ENCODE measurements at regions not wholly inside any gene's neighbourhood (a gene's known extent, or its start where the extent isn't known, plus 50 kb on each side); places are given as distances from the start of the nearest gene placed in this dataset.

GRCh38 chr4:152107736-152108500, 347.1 kb upstream of the GATB start:
- H3K9me3 ChIP-seq (ENCODE audit: control insufficient read depth, insufficient read depth, low read depth, low read length): no peaks in the 10 kb centered on the region
- no peaks in the 10 kb centered on the region for H3K4me1 ChIP-seq (ENCODE audit: control insufficient read depth, insufficient read depth, low read length)
- ChIA-PET POLR2A (no interaction called here), CTCF (no interaction called here)
- no peaks in the 10 kb centered on the region for H3K36me3 ChIP-seq (ENCODE audit: control insufficient read depth in 2 of 2, insufficient read depth in 1 of 2, low read length in 2 of 2)
- no peak overlapping the region for H3K4me3 ChIP-seq (ENCODE audit: low read depth, low read length)
- H3K27ac ChIP-seq (ENCODE audit: extremely low read depth, low read depth, low read length): no peak overlapping the region
- no peak for TF ChIP-seq ZNF830 (tag by site-specific recombination; IDR thresholded peaks at IDR 0.05; ENCODE audit: low read depth)
- TF ChIP-seq ZNF398 (tag by site-specific recombination; IDR thresholded peaks at IDR 0.05): no peak
- TF ChIP-seq ZNF121 (tag by site-specific recombination; IDR thresholded peaks at IDR 0.05): no peak
- no peak for TF ChIP-seq SCRT1 (tag by site-specific recombination; IDR thresholded peaks at IDR 0.05; ENCODE audit: borderline replicate concordance)
- TF ChIP-seq ZFP69B (tag by site-specific recombination; IDR thresholded peaks at IDR 0.05): no peak
- no peak for TF ChIP-seq ZSCAN30 (tag by site-specific recombination; IDR thresholded peaks at IDR 0.05)
- TF ChIP-seq YY2 (tag by site-specific recombination; IDR thresholded peaks at IDR 0.05): no peak
- TF ChIP-seq KLF10 (tag by site-specific recombination; IDR thresholded peaks at IDR 0.05): no peak
- no peak for TF ChIP-seq ZNF660 (tag by site-specific recombination; IDR thresholded peaks at IDR 0.05)
- TF ChIP-seq ZNF677 (tag by site-specific recombination; IDR thresholded peaks at IDR 0.05): no peak
- TF ChIP-seq ZNF311 (tag by site-specific recombination; IDR thresholded peaks at IDR 0.05; ENCODE audit: borderline replicate concordance): no peak
- TF ChIP-seq ZBTB1 (tag by site-specific recombination; IDR thresholded peaks at IDR 0.05): no peak
- no peak for TF ChIP-seq ZNF785 (tag by site-specific recombination; IDR thresholded peaks at IDR 0.05)
- no peak for TF ChIP-seq ZNF837 (tag by site-specific recombination; IDR thresholded peaks at IDR 0.05)

GRCh38 chr4:152106781-152107321, 346.0 kb upstream of the GATB start:
- CTCF ChIA-PET: interaction anchor here (1.7 kb wide), 1 partner anchor 222 kb away, joined by 4 read pairs; no protein-coding TSS in a partner anchor
- POLR2A ChIA-PET: no interaction called here
- Histone ChIP-seq H3K4me1 (ENCODE audit: control insufficient read depth, insufficient read depth, low read length) (no peaks in the 10 kb centered on the region), H3K36me3 (ENCODE audit: control insufficient read depth in 2 of 2, insufficient read depth in 1 of 2, low read length in 2 of 2) (no peaks in the 10 kb centered on the region), H3K27ac (ENCODE audit: extremely low read depth, low read depth, low read length) (no peak overlapping the region), H3K4me3 (ENCODE audit: low read depth, low read length) (no peak overlapping the region), H3K9me3 (ENCODE audit: control insufficient read depth, insufficient read depth, low read depth, low read length) (no peaks in the 10 kb centered on the region)
- TF ChIP-seq PRDM2 (tag by site-specific recombination; IDR thresholded peaks at IDR 0.05; ENCODE audit: borderline replicate concordance) (no peak), EGR2 (tag by site-specific recombination; IDR thresholded peaks at IDR 0.05; ENCODE audit: low read depth) (no peak), ZNF555 (tag by site-specific recombination; conservative IDR thresholded peaks at IDR 0.05) (no peak), ELK4 (IDR thresholded peaks at IDR 0.05; ENCODE audit: borderline replicate concordance, low read depth, low read length) (no peak), ZBTB11 (tag by site-specific recombination; conservative IDR thresholded peaks at IDR 0.05; ENCODE audit: low read depth) (no peak), ZNF24 (tag by site-specific recombination; IDR thresholded peaks at IDR 0.05) (no peak), ZNF302 (tag by site-specific recombination; IDR thresholded peaks at IDR 0.05; ENCODE audit: low read depth) (no peak), YY1 (tag by site-specific recombination; IDR thresholded peaks at IDR 0.05) (no peak), ZNF221 (tag by site-specific recombination; IDR thresholded peaks at IDR 0.05; ENCODE audit: borderline replicate concordance) (no peak)
